ENCODE measurements at regions not wholly inside any gene's neighbourhood (a gene's known extent, or its start where the extent isn't known, plus 50 kb on each side); places are given as distances from the start of the nearest gene placed in this dataset.
"Not testable (repeated sequence)": the region's sequence is repeated elsewhere in the genome, so short reads cannot be mapped to it uniquely, and the experiment has no call there.

DNA sequence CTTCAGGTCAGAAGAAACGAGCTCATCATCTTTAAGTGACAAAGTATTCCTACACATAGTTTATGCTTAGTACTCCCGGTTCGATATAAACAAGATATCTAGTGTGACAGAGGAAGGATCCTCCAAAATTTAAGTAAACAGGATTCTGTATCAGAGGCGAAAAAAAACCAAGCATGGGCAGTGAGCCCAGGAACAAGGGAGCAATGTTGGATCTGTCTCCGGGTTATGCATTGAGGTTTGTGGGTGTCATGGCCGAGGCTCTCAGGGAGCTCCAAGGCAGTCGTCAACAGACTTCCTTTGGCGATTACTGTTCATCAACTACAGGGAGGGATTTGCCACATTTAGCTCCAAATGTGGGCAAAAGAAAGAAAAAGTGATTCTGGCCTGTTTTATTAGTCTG is 319.5 kb downstream of the CBLN4 start:
- DNase-seq (ENCODE audit: low read depth, low spot score), result no peak

DNA sequence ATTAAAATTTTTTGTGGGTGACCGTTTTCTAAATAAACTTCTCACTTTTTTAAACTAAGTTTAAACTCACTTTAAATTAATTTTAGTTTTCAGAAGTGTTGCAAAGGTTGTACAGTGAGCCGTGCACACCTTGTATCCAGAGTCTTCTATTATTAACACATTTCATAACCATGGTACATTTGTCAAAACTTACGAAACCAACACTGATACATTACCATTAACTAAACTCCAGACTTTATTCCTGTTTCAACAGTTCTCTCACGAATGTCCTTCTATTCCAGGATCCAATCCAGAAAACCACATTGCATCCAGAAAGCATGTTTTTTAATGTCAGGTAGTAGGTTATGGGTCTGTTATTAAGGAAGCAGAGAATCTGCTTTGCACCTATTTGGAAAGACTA is 319.9 kb downstream of the CBLN4 start:
- DNase-seq (ENCODE audit: low read depth, low spot score), result no peak

DNA sequence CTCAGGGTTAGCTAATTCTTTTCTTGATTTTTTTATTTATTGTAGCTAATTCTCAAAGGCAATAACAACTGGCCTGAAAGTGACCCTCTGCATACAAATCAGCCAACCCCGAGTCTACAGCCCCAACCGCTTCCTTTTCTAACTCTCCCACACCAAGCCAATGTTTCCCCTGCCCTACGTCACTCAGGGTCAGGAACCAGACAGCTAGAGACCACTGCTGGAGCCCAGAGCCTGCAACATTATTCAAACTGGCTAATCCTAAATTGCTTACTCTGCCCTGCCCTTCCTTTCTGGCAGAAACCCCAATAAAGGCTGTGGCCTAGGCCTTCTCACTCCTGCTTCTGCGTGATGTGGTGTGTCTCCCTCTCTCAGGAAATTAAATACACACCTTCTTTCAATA is 320.7 kb downstream of the CBLN4 start:
- no peak for DNase-seq (ENCODE audit: low read depth, low spot score)

DNA sequence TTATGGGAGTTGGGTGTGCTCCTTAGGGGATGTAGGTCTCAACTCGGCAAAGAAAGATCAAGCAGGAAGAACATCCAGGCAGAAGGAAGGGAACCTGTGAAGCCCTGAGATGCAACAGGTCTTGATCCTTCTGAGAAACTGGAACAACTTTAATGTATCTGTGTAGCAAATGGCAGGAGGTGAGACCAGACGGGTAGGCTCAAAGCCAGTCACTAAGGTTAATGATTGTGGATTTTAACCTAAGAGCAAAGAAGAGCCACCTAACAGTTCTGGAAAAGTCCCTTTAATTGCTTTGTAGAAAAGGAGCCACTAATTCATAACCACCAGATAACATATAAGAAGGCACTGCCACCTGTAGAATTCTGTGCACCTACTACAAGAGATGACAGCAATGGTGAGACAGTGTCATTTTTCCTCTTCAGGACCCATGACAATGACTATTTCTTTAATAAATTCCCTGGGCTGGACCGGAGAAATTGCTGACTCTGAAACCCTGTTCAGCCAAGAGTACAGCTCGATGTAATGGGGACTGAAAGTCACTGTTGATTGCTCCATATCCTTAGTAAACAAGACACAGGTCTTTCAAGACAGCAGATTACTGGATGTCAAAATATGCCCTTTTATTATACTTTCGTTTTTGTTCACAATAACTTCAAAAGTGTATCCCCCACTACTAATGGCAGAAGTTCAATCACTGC is 326.2 kb downstream of the CBLN4 start:
- no peak for DNase-seq (ENCODE audit: low read depth, low spot score)

DNA sequence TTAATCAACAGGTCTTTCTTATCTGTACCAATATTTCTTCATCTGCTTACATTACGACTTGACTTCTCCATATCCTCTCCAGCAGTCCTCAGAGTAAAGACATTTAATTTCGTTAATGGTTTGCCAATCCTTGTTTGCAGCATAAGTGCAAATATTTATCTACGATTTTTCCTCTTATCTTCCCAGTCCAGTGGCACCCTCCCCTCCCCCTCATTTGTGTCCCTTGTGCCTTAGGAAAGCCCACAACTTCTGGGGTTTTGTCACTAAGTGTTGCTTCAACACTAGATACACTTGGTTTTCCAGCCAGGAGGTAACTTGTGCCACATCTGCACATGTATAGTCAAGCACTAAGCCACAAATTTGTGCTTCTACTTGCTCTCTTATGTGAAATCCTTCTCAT is 327.2 kb downstream of the CBLN4 start:
- no peak for DNase-seq (ENCODE audit: low read depth, low spot score)

DNA sequence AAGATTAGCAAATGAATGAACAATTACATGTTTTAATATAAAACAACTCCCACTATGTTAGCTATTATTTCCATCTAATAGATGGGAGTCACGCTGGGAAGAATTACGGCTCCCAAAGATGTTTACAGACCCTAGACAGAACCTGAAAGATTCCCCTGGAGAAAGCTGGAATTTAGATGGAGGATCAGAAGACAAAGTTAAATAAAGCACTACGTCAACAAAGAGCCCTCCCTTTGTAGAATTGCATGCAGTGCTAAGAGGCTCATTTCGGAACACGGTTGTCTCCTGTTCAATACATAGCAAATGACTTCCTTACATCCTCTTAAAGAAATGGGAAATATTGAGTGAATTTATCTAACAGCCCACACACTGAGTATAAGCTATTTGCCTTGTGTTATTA is 328.3 kb downstream of the CBLN4 start:
- DNase-seq (ENCODE audit: low read depth, low spot score), result no peak

DNA sequence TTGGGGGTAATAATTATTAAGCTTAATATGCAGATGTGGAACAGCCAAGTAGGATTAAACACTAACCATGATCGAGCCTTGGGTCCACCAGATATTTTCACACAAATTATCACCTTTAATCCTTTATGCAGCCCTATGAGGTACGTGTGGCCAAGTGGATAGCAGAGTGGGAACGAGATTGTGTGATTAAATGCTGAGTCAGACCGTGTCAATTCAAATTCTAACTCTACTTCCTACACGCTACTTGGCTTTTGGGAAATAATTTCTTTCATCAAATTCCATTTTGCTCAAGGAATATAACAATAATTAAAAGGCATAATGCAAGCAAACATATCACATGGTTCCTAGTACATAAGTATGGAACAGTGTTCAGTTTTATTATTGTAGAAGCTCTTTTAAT is 329.2 kb downstream of the CBLN4 start:
- no peak for DNase-seq (ENCODE audit: low read depth, low spot score)

DNA sequence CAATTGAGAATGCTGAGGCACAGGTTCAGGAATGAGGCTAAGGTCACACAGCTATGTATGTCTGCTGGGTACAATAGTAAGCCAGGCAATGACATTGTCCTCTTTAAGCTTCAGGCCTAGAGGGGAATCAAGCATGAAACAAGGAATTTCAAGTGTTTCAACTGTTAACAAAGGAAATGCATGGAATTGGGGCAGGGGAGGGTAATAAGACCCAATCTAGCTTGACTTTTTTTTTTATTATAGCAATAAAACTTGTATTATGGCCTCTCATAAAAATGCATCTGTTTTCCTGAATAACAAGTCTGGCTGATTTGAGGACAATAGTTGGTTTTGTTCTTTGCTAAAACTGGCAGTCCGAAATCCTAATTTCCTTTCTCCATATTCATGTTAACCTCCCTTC is 336.7 kb downstream of the CBLN4 start:
- no peak for DNase-seq (ENCODE audit: low read depth, low spot score)

DNA sequence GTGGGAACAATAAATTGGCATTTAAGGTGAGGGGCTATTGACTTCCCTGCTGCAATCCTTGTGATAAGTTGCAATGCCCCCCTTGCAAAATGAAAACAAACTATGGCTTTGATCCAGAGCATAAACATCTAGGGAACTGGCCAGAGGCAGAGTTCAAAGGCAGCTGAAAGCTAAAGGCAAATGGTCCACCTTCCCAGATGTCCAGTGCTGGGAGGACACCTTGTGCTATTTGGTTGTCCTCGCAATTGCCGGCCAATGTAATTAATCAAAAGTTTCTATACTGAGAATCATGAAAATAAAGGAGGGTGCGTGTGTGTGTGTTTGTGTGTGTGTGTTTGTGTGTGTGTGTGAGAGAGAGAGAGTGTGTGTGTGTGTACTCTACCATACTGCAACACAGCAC is 337.4 kb downstream of the CBLN4 start:
- DNase-seq (ENCODE audit: low read depth, low spot score), result no peak

DNA sequence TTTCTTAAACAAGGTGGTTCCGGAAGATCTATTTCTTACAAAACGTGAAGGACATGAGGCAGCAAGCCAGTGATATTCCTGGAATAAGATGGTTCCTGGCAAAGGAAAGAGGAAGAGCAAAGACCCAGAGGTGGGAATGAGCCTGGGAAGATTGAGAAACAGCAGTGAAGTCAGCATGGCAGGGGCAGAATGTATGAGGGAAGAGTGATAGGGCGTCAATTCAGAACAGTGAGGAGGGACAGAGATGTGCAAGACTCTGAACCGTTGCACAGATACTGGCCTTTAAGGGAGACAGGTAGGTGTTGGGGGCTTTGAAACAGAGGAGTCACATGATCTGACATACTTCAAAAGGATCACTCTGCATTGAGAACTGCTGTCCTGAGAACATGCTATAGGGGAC is 338.3 kb downstream of the CBLN4 start:
- DNase-seq (ENCODE audit: low read depth, low spot score), result no peak

DNA sequence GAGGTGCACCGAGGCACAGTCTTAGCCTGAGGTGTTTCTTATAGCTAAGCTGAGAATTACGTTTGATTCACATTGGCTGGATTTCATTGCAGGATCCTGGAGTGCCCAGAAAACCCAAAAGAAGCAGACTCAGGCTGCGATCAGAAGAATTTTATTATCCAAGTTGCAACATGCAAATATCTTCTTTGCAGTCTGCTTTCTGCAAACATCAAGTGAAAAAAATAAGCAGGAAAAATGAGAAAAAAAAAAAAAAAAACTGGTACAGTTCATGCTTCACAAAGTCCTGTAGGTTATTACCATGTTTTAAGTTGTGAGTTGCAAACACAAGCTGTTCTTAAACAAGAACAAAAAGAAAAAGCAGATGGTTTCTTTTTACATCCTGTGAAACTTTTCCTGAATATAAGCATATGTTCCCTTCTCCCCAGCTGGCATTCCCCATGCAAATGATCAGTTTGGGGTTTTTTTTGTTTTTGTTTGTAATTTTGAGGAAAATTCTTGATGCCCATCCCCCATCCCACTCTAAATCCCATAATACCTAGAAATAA is 349.0 kb downstream of the CBLN4 start:
- no peak for DNase-seq (ENCODE audit: low read depth, low spot score)

DNA sequence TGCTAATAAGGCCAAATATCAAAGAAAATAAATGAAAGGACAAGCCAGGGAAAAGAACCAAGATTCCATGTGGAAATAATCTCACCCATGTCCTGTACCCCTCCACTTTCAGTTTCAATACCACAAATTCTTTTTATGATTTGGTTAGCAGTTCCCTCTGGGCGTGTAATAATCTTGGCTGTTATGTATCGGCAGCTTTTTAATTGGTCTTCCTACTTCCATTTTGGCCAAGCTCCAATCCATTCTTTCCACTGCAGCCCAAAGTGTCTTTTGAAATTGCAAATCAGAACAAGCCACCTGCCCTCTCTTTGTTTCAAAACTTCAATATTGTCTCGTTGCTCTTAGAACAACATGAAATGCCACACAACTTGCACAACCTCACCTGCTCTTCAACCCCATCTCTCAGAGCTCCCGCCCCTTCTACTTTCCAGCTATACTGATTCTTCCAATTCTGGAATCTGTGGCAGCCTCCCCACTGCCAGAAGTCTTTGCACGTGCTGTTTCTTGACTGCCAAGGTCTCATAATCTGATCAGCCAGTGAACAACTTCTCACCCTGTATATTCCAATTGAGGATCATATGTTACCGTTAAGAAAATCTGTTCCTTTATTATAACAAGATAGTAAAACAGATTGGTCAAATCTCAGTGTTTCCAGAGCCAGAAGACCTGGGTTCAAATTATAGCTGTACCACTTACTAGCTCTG is 354.5 kb downstream of the CBLN4 start:
- DNase-seq (ENCODE audit: low read depth, low spot score), result no peak

DNA sequence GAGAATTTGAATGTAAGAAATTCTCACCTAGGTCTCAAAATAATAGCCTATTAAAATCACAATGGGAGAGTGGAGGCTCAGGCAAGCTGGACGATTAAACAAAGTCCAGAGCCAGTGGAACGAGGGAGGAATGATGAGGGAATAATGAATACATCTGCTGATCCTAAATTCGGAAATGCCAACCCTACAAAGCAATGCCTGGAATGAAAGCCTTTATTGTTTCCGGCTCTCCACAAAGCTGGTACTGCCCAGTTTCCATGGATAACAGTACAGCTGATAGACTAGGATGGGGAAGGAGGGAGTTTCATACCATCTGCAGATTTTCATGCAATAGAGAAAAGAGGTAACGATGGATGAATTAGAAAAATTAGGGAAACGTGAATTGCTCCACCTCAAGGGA is 356.1 kb downstream of the CBLN4 start:
- DNase-seq (ENCODE audit: low read depth, low spot score), result no peak

DNA sequence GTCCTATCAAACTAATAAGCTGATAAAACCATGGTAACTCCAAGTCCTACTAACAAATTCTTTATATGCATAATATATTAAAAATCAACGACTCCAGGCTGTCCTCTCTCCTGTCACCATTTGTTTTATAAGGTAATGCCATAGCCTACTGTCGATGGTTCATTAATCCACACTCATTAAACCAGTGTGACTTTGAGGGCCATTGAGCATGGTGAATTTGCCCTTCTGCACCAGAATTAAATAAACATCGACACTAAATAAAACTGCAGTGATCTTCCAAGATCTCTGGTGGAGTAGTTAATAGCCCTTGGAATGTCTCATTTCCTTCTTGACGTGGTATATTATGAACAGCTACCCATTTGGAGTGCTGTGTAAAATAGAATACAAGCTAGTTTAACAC is 358.5 kb downstream of the CBLN4 start:
- DNase-seq (ENCODE audit: low read depth, low spot score), result no peak

DNA sequence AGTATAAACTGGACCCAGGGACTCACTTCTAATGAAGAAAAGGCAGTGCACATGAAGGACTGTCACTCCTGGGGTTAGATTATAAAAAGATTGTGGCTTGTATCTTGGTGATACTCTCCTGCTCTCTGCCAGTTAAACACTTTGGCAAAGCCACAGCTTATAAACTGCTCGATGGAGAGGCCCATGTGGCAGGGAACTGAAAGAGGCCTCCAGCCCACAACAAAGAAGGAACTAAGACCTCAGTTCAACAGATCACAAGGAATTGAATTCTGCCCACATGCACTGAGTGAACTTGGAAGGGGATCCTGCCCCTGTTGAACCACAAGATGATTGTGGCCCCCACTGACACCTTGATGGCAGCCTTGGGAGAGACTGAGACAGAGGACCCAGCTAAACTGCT is 363.8 kb downstream of the CBLN4 start:
- DNase-seq (ENCODE audit: low read depth, low spot score), result no peak

DNA sequence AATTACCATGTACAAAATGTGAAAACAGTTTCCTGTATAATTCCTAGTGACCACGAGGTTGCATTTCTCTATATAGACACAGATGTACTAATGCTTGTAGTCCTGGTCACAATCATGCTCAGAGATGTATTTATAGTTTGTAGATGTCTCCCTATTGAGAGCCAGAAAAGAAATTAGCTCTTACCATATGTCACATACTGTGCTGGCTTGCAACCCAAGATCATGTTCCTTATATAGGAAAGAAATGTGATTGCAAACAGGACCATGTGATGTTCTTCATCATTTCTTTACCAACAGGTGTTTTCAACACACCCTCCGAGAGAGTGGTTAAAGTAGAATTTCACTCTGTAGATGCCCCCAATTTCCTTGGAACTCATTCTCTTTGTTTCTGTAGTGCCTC is 369.4 kb downstream of the CBLN4 start:
- DNase-seq (ENCODE audit: low read depth, low spot score), result no peak

DNA sequence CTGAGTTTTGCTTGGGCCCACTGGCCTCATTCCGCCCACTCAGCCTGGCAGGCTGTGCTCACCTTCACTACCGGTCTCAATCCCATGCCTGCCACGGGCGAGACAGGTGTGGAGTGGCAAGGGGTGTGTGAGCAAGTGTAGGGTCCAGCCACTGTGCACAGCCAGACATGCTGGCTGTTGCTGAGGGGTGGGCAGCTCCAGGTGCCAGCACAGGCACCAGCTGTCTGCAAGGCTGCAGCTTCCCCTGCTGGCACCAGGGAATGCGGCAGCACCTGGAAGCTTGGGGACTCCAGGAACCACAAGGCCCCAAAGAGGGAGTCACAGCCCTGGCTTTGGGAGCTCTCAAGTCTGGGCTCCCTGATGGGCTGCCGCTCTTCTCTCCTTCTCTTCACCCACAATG is 372.7 kb downstream of the CBLN4 start:
- no peak for DNase-seq (ENCODE audit: low read depth, low spot score)

DNA sequence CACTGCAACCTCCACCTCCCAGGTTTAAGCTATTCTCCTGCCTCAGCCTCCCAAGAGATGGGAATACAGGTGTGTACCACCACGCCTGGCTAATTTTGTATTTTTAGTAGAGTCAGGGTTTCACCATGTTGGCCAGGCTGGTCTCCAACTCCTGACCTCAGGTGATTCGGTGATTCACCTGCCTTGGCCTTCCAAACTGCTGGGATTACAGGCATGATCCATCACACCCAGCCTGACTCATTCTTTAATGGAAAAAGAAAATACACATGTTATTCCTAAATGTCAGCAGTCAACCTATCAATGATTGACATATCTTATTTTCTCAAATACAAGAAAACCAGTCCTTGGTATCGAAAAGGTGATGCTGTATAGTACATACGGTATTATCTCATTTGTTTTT is 376.2 kb downstream of the CBLN4 start:
- DNase-seq (ENCODE audit: low read depth, low spot score), result not testable (repeated sequence)

DNA sequence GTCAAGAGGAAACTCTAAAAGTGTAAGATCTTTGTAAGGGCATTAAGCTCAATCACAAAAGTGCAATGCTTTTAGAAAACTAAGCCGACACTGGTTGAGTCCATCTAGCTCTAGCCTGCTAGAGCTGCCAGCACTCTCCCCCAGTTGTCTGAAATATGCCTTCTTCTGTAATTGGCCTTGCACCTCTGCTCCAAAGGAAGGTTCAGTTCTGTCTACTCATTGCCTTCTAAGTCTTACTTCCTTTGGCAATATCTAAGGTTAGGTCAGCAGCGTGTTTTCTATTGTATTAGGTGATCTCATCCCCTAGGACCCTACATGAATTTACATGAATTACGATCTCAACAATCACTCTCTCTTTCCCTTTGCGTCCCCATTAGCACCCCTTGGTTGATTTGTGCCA is 378.6 kb downstream of the CBLN4 start:
- DNase-seq (ENCODE audit: low read depth, low spot score), result no peak

DNA sequence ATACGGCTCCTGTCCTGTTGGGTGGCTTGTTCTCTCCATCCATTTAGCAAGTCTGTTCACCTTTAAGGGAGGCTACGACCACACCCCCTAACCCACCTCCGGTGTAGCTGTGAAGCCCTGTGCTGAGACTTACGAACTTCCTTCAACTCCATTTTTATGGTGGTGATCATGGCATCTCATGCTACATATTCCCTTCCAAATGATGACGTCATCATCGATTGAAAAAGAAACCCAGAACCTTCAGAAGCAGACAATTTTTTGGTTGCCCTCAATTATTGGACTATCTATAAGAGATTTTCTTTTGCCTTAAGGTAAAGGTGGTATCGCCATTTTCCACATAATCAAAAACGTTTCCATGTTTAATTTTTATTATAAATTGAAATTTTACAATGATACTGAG is 389.0 kb downstream of the CBLN4 start:
- DNase-seq (ENCODE audit: low read depth, low spot score), result no peak

DNA sequence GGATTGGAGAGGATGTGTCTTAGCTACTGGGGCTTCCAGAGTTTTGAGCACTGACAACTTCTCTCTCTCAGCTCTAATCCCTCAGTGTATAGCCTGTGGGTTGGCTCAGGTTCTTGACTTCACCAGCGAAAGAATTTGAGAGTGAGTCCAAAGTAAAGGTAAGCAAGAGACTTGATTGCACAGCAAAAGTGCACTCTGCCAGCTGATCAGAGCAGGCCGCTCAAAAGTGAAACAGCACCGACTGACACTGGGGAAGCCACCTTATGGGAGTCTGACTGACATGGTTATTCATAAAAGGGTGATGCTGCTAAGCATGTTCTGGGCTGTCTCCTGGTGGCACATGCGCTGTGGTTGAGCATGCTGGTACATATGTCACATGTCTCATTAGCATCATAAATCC is 389.5 kb downstream of the CBLN4 start:
- DNase-seq (ENCODE audit: low read depth, low spot score), result no peak

DNA sequence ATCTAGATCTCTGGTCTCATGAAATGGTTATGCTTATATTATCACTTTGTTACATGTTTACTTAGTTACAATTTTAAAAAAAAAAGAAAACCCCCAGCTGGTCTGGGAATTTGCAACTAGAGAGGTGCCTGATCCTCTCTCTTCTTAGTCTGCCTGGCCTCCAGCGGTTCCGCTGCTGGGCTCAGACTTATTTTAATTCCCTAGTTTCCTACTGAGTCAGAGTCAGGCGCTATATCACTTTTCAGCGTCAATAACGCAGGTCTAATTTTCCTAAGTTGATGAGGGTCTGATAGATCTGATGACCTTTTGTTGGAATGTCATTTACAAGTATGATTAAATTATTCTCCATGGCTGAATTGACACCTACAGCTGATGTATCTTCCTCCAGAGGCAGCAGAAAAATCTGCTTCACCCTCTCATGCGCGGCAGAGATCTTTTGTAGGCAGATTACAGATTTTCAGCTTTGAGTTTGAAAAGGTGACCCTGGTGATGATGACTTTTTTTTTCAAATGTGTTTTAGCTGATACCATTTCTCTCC is 391.0 kb downstream of the CBLN4 start:
- no peak for DNase-seq (ENCODE audit: low read depth, low spot score)

DNA sequence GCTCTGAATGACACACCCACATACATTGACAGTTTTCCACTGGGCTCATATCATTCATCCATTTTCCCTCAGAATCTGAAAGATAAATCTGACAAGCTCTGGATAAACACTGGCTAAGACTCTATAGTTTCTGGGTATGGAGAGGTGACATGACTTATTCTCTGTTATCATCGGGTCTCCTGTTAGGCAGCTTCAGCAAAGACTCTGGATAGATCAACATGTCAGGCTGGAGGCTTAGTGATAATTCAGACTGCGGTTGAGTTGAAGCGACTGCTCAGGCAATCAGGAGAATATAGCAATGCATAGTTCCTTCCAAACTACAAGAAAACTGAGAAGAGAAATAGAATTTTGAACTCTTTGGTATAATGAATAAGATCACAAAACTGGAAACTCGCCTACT is 394.6 kb downstream of the CBLN4 start:
- DNase-seq (ENCODE audit: low read depth, low spot score), result no peak

Data from pulmonary artery endothelial cell (primary cell).